ENCODE measurements at regions not wholly inside any gene's neighbourhood (a gene's known extent, or its start where the extent isn't known, plus 50 kb on each side); places are given as distances from the start of the nearest gene placed in this dataset.

DNA sequence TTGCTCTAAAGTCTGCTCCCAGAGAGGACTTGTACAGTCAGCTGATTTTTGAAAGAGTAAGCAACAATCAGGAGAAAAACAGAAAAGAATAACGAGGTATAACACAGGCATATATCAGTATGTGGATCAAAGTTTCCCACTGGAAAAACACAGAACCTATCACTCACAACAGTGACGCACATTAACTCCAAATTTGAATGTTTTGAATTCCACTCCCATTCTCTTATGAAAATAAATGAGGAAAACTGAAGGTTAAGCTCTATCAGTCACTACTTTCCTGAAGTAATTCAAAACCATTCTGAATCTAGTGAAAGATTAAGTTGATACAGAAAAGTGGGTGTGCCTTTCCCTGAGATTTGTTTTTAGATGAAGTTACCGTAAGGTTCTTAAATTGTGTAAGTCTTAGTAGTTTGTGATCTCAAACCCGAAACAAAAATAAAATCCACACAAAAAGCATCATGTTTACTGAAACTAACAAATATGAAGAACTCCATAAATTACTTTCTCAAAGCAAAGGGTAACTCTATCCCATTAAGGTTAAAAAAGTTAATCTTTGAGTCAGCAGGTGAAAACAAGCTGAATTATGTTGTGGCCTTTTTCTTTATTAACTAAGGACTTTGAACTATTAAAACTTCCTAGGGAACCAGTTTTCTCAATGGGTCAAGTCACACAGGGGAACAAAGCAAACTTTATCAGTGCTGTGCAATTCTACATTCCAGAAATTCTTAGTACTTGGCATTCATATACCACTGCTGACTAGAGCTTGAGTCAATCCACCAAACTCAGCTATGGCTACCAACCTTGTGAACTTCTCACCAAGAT, 115.7 kb downstream of the OGFRL1 start:
- H3K4me3 ChIP-seq (ENCODE audit: low read depth, low read length) = no peak overlapping the region
- no peak overlapping the region for H3K27ac ChIP-seq (ENCODE audit: low read depth)
- H3K36me3 ChIP-seq (ENCODE audit: insufficient read depth) = no peaks in the 10 kb centered on the region
- 58% methylated on average over 4 of the region's 4 CpGs for WGBS
- no peaks in the 10 kb centered on the region for H3K4me1 ChIP-seq (ENCODE audit: insufficient read depth)
- DNase-seq (ENCODE audit: extremely low spot score) = no peak

DNA sequence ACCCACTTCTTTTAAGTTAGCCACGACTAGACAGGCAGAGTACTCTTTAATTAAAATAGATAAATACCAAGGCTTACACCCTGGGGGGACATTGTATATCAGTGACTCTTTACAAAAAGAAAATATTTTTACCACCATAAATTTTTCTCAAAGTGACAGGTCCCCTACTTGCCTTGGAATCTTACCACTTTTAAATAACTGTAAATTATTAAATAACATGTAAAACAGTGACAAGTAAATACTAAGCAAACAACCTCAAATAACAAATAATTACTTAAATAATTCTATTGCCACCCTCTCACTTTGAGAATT, 116.3 kb downstream of the OGFRL1 start:
- no peak for DNase-seq (ENCODE audit: extremely low spot score)
- Histone ChIP-seq H3K4me1 (ENCODE audit: insufficient read depth) (no peaks in the 10 kb centered on the region), H3K27ac (ENCODE audit: low read depth) (no peak overlapping the region), H3K4me3 (ENCODE audit: low read depth, low read length) (no peak overlapping the region), H3K36me3 (ENCODE audit: insufficient read depth) (no peaks in the 10 kb centered on the region)
- WGBS = 49% methylated on average over 1 of the region's 1 CpG

DNA sequence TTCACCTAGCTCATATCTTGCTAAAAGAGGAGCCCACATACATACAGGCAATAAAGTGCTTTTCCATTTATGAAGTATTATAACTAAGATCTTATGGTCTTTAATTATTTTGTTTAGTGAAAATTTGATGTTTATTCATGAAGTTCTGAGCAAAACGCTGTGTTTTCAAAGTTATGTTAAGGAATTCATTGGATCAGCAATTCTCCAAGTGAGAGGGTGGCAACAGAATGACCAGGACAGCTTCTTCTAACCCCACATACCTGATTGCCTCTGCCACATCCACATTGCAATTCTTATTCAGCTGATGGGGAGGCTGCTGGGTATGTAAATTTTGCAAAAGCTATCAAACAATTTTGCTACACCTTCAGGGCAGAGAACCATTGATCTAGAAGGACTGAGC, 116.8 kb downstream of the OGFRL1 start:
- H3K36me3 ChIP-seq (ENCODE audit: insufficient read depth) = no peaks in the 10 kb centered on the region
- WGBS = 76% methylated on average over 1 of the region's 1 CpG
- DNase-seq (ENCODE audit: extremely low spot score) = no peak
- H3K4me3 ChIP-seq (ENCODE audit: low read depth, low read length) = no peak overlapping the region
- H3K27ac ChIP-seq (ENCODE audit: low read depth) = no peak overlapping the region
- H3K4me1 ChIP-seq (ENCODE audit: insufficient read depth) = no peaks in the 10 kb centered on the region

DNA sequence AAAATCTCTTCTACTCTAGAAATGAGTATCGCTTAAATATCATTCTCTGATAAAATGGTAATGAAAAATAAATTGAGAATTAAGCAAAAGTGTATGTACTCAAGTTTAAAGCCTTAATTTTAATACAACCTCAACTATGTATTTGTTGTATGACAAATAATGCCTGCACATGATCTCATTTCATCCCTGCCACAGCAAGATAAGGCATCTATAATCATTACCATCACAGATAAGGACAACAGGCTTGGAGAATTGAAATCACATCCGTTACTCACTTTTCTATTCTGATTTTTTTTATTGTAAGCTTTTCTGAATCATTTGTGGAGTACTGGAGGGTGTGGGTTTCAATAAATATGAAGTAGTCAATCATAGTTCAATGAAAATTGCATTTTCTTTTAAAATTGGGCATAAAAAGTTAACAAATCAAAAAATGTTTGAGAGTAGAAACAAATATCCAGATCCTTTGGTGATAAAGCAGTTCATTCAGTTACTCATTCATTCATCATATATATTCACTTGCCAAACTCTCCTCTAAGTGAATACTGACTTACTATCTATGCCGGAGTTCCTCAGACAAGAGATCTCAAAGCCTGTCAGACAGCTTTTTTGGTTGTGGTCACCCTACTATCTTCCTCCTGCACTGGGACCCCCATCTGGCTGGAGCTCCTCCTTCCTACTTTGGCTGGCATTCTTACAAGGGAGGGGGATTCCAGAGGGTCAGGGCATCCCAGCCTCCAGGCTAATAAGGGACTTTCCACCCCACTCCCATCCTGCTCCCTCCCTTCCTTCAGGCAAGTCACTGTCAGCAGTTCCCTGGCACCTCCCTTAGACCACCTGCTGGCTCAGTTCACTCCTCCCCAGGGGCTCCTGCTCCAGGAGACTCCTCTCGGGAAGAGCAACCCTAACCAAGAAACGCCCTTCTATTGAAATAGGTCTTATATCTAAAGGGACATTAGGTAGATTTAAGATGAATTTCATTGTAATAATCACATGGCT, 118.6 kb downstream of the OGFRL1 start:
- no peaks in the 10 kb centered on the region for H3K4me1 ChIP-seq (ENCODE audit: insufficient read depth)
- no peak overlapping the region for H3K4me3 ChIP-seq (ENCODE audit: low read depth, low read length)
- WGBS = 87% methylated on average over 5 of the region's 5 CpGs
- no peaks in the 10 kb centered on the region for H3K36me3 ChIP-seq (ENCODE audit: insufficient read depth)
- no peak for DNase-seq (ENCODE audit: extremely low spot score)
- H3K27ac ChIP-seq (ENCODE audit: low read depth) = no peak overlapping the region

DNA sequence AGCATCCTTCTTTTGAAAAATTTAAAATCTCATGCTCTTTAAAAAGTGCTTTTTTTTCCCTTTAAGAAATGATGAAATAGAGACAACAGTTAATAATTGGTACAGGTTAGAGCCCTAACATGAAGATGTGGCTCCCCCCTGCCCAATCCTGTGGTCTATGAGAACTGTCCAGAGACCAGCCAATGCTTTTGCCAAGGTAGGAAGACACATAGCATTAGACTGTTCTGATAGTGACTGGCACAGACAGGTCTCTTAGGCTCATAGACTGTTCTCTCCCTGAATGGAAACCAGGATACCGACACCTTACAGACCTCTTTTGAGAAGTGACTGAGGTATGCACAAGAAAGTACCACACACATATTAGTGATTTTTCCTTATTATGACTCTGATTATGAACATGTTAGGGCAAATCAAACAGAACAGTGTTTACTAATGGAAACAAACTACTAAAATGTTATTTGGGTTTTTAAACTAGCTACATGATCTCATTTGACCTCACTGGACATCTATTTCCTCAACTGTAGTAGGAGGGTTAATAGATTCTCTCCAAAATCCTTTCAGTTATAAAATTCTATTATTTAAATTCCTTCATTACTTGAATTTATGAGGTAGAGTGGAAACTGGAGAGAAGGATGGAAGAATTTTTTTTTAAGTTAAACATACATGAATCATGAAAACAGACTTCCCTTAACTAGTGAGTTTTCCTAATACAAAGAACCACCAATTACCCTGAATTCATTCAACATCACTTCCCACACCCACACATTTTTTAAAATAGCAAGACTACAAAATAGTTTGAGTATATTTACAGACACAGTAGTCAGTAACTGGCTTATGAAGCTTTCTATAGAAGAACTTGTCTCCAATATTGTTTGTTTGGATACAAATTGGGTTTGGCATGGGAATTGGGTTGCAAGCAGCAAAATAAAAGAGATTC, 120.4 kb downstream of the OGFRL1 start:
- no peak for DNase-seq (ENCODE audit: extremely low spot score)
- no peak overlapping the region for H3K4me3 ChIP-seq (ENCODE audit: low read depth, low read length)
- H3K4me1 ChIP-seq (ENCODE audit: insufficient read depth) = no peaks in the 10 kb centered on the region
- H3K27ac ChIP-seq (ENCODE audit: low read depth) = no peak overlapping the region
- 97% methylated on average over 1 of the region's 1 CpG for WGBS
- no peaks in the 10 kb centered on the region for H3K36me3 ChIP-seq (ENCODE audit: insufficient read depth)

DNA sequence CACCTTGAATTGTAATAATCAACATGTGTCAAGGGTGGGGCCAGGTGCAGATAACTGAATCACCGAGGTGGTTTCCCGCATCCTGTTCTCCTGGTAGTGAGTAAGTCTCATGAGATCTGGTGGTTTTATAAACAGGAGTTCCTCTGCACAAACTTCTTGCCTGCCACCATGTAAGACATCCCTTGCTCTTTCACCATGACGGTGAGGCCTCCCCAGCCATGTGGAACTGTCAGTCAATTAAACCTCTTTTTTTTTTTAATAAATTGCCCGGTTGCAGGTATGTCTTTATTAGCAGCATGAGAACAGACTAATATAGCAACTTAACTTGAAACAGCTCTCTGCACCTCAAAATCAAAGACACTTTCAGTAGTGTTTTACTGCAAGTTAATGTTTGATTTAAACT, 121.6 kb downstream of the OGFRL1 start:
- no peaks in the 10 kb centered on the region for H3K36me3 ChIP-seq (ENCODE audit: insufficient read depth)
- H3K4me3 ChIP-seq (ENCODE audit: low read depth, low read length) = no peak overlapping the region
- 91% methylated on average over 4 of the region's 4 CpGs for WGBS
- no peak for DNase-seq (ENCODE audit: extremely low spot score)
- no peaks in the 10 kb centered on the region for H3K4me1 ChIP-seq (ENCODE audit: insufficient read depth)
- H3K27ac ChIP-seq (ENCODE audit: low read depth) = no peak overlapping the region

DNA sequence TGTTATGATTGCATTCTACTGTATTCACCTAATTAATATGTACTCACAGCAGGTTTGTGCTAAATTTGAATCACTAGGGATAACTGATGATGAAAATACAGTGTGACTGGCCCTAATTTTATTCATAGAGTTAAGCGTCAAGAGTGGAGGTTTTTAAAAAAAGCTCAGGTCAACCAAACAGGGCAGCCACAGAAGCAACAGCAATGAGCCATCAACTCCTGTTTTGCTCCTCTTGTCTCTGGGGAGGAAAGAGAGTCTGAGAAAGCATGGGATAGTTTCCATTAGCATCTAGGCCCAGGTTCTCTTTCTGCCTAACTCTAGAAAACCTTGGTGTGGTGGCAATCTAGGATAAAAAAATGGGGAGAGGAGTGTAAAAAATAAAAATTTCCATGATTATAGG, 122.1 kb downstream of the OGFRL1 start:
- DNase-seq (ENCODE audit: extremely low spot score) = no peak
- no peak overlapping the region for H3K27ac ChIP-seq (ENCODE audit: low read depth)
- no peak overlapping the region for H3K4me3 ChIP-seq (ENCODE audit: low read depth, low read length)
- 73% methylated on average over 1 of the region's 1 CpG for WGBS
- H3K4me1 ChIP-seq (ENCODE audit: insufficient read depth) = no peaks in the 10 kb centered on the region
- no peaks in the 10 kb centered on the region for H3K36me3 ChIP-seq (ENCODE audit: insufficient read depth)

DNA sequence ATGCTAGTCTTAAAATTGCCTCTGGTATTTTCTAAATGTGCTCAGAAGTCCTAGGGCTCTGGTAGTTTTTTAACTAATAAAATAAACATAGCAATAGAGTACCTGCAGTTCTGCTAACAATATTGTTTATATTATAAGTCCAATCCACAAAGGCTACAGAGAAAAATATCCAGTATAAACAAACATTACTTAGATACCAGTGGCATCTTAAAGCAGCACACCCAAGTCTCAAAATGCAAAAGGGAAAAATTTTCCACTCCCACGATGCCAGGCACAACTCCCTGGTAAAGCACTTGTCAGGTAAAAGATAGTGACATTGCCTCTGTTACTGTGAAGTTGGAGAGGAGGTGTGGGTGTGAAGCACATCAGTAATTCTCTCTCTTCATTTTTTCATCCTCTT, 123.3 kb downstream of the OGFRL1 start:
- Histone ChIP-seq H3K27ac (ENCODE audit: low read depth) (no peak overlapping the region), H3K36me3 (ENCODE audit: insufficient read depth) (no peaks in the 10 kb centered on the region), H3K4me1 (ENCODE audit: insufficient read depth) (no peaks in the 10 kb centered on the region), H3K4me3 (ENCODE audit: low read depth, low read length) (no peak overlapping the region)
- no peak for DNase-seq (ENCODE audit: extremely low spot score)
- 41% methylated on average over 1 of the region's 1 CpG for WGBS

DNA sequence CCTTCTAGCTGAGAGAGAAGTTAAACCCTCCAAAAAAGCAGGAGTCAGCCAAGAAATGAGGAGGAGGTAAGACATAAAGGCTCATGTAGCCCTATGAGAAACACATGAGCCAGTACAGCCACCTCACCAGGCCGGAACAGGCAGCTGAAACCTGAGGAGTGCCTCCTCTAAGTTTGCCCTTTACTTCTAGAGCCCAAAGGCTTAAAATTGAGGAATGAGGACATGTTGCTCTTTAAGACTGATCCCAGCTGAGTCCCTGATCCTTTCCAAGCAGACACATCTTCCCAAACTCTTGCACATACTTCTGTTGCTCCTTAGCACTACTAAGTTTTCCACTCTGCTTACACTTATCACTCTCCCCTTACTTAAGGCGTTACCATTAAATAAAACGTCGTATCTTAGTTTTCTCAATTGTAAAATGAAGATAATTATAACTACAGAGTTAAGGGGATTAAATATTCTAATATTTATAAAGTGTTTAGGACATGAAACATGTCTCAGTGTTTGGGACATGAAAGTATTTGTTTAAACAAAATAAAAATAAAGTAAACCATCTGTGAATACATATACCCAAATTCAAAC, 124.0 kb downstream of the OGFRL1 start:
- no peaks in the 10 kb centered on the region for H3K4me1 ChIP-seq (ENCODE audit: insufficient read depth)
- 32% methylated on average over 4 of the region's 4 CpGs for WGBS
- H3K27ac ChIP-seq (ENCODE audit: low read depth) = no peak overlapping the region
- no peaks in the 10 kb centered on the region for H3K36me3 ChIP-seq (ENCODE audit: insufficient read depth)
- no peak for DNase-seq (ENCODE audit: extremely low spot score)
- H3K4me3 ChIP-seq (ENCODE audit: low read depth, low read length) = no peak overlapping the region

DNA sequence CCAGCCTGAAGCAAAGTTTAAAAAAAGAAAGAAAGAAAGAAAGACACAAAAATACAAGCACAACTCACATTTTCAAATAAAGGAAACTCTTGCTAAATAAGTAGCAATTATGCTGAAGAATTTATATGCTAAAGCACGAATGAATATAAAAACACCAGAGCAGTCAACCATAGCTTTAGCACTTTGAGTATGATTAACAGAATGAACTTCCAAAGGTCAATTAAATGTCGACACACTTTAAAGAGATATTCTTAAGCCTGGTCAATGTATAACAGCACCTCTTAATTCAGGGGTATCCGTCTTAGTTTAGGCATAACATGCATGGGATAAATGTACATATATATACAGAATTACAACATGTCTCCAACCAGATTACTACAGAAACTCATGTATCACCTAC, 125.9 kb downstream of the OGFRL1 start:
- DNase-seq (ENCODE audit: extremely low spot score) = no peak
- H3K4me3 ChIP-seq (ENCODE audit: low read depth, low read length) = no peak overlapping the region
- no peaks in the 10 kb centered on the region for H3K36me3 ChIP-seq (ENCODE audit: insufficient read depth)
- H3K27ac ChIP-seq (ENCODE audit: low read depth) = no peak overlapping the region
- 48% methylated on average over 3 of the region's 3 CpGs for WGBS
- no peaks in the 10 kb centered on the region for H3K4me1 ChIP-seq (ENCODE audit: insufficient read depth)

DNA sequence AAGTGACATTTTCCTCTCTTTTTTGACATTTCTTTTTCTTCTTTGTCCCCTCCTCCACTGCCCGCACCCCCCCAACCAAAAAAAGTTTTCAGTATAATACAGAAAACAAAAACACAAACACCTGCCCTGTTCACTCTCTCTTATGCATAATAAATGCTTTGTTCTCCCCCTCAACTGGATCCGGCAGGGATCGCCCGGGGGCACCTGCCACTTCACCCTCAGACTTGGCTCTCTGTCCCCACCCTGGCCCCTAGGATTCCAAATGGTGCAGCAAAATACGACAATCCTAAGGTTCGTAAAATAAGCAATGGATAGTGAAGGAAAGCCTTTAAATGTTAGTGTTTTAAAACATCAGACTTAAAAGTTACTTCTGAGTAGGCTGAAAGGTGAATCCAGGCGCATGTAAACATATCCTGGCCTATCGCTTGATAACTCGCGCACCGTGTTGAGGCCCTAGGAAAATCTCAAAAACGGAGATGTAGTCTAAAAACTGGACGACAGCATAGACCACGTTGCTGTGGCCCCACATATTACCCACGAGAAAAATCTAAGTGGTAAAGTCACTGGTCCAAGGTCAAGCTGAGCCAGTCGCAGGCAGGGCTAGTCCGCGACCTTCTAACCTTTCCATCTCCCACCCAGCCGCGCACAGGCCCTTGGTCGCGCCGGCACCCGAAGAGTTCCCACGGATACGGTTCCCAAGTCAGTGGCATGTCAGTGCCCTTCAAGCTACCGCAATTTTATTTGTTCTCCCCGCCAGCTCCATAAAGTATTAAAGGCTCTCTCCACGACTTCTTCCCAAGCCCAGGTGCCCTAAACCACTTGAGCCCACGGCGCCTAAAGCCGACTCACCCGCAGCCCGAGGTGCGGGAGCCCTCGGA, 130.8 kb downstream of the OGFRL1 start:
- no peak for DNase-seq (ENCODE audit: extremely low spot score)
- H3K27ac ChIP-seq (ENCODE audit: low read depth) = peak overlapping the region; percentile 76
- H3K36me3 ChIP-seq (ENCODE audit: insufficient read depth) = no peaks in the 10 kb centered on the region
- no peaks in the 10 kb centered on the region for H3K4me1 ChIP-seq (ENCODE audit: insufficient read depth)
- 18% methylated on average over 36 of the region's 36 CpGs for WGBS
- H3K4me3 ChIP-seq (ENCODE audit: low read depth, low read length) = peak overlapping the region; percentile 79

DNA sequence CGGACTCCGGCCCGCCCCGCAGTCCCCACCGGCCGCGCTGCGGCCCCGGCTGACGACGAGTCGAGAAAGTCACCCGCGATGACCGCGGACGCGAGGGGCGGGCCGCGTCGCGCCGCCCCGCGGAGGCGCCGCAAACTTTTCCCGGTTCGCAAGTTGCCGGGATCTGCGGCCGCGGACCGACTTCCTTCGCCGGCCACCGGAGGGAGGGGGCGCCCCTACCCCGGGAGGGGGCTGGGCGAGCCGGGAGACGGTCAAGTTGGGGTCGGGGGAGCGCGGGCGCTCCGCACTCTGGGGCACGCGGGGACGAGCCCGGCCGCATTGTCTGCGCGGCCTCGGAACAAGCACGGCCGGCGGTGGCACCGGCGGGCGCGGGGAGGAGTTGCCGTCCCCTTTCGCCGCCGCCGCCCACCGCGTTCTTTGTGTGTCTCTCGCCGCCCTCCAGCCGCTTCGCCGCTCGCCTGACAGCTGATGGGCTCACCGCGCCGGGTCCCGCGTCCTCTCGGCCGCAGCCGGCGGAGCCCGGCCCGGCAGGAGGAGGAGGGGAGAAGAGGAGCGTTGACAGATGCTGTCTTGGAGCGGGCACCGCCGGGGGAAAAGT, 131.6 kb downstream of the OGFRL1 start:
- DNase-seq (ENCODE audit: extremely low spot score) = no peak
- WGBS = under 1% methylated on average over 91 of the region's 91 CpGs
- Histone ChIP-seq H3K4me3 (ENCODE audit: low read depth, low read length) (peak overlapping the region; percentile 79), H3K27ac (ENCODE audit: low read depth) (peak overlapping the region; percentile 76), H3K36me3 (ENCODE audit: insufficient read depth) (no peaks in the 10 kb centered on the region), H3K4me1 (ENCODE audit: insufficient read depth) (no peaks in the 10 kb centered on the region)
